HG03354 (cell line): ENCODE measurements at regions not wholly inside any gene's neighbourhood (a gene's known extent, or its start where the extent isn't known, plus 50 kb on each side); places are given as distances from the start of the nearest gene placed in this dataset.
"Not testable (repeated sequence)": the region's sequence is repeated elsewhere in the genome, so short reads cannot be mapped to it uniquely, and the experiment has no call there.

Experiments used
- ATAC-seq: cut with Tn5 transposase; IDR thresholded peaks from one replicate; pipeline ENCODE4 v1.9.1; 2021; ENCODE audit warnings: mild to moderate bottlenecking; ENCODE audit not compliant: unreplicated experiment, poor library complexity, severe bottlenecking

GRCh38 chr7:49530481-49530880 is 243.0 kb upstream of the VWC2 start:
- ATAC-seq: no peak

DNA sequence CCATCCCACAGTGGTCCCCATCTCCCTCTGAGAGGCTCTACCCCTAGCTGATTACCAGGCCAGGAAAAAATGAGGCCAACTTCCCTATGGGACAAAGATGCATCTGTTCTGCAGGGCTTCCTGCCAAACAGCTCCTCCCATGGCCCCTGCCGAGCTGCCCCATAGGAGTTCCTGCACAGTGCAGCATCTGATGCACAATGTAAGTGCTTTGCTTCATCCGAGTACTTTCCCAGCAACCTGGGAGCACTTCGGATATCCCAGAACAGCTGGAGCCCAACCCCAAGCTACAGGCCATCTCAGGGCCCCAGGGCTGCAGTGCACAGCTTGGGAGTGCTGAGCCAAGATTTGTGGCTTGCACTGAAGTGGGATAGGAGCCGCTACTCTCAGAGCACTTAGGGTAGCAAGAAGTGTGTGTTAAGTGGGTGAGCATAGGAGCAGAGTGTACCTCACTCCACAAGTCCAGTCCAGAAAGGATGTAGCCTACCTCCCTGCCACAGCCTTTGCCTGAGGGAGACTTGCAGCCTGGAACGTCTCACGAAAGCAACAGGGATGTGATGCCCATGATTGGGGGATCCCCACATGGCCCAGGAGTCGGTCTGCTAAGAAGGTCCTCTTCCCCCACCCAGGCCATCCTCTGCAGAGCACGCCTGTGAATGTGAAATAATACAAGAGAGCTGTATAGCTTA is 209.6 kb upstream of the VWC2 start:
- ATAC-seq: peak; percentile 31

- peak; percentile 90 for ATAC-seq
These were observed 209.1 kb upstream of the VWC2 start for GRCh38 chr7:49564379-49564714.

DNA sequence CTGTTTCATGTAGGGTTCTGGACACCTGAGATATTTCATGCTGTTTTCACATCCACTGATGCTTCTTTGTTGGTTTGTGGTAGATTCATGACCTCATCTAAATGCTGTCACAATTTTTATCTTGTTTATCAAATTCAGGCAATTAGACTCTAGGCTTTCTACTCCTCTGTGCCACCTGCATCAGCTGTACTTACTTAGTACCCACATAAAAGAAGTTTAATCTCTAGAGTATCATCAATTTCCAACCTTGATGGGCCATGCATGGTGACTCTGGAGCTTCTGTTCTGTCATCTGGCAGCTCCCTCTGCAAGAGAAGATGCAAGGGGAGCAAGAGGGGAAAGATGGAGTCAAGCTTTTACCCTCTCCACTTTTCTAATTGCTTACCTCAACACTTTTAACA is 195.9 kb upstream of the VWC2 start:
- ATAC-seq: no peak

- no peak for ATAC-seq
These were observed 194.0 kb upstream of the VWC2 start for GRCh38 chr7:49579408-49579807.

DNA sequence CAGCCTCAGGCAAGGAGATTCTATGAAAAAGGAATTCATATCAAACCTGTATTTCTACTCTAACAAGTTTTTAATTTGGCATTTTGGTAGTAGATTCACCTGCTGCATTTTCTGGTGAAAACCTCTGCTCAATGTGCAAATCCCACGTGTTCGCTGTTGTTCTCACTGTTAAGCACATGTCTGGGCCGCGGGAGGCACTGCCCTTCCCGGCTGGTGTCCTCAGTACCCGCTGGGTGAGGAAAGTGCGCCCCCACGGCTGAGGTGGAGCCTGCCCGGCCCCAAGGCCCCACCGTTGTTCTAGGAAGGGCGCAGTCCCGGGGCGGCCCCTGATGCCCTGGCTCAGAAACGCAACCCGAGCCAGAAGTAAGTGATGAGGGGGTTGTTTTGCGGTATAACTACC is 193.4 kb upstream of the VWC2 start:
- ATAC-seq: no peak

GRCh38 chr7:49580761-49581160 is 192.7 kb upstream of the VWC2 start:
- no peak for ATAC-seq

DNA sequence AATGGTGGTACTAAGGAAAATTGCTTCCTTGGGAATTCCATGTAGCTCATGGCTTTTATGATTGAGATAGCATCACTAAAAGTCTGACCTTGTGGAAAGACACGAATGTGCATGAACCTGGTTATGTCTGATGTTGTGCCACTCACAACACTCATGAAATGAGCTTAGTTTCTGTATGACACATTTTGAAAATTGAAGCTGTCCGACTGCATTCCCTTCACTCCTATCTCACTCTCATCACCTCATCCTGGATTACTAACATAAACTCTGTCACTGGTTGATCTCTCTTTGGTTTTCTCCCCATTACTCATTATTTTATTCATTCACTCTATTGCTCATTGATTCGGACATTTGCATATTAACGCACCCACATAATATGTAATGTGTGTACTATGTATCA is 190.0 kb upstream of the VWC2 start:
- ATAC-seq: no peak

DNA sequence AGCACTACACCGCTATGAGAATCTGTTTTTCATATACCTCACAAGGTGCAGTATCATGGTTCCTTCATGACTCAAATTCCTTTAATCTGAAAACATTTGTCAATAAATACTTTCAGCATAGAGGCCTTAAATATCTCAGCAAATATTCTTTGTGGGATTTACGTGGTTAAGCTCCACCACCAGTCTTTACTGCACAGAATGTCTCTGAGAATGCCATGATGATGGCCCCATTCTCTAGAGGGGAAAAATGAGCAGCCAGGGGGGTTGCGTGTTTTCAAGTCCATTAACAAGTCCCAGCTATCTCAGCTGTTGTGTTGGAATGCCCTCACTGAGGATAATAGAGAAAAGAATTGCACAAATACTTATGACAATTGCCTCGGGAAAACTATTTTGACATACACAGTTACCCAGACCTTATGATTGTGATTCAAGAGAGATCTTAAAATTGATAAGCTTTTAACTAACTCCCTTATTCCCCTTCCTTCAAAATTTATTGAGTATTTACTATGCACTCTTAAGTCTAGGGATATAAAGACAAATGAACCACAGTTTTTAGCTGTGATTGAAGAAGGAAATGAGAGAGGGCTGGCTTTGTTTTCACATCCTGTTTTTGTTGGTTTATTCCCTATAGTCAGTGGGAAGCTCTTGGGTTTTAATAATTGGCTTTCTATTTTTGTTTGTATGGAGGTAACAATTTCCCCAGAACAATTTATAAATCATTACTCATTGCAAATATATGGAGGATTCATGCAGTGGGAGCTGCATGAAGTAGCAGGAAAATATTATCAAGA is 176.5 kb upstream of the VWC2 start:
- no peak for ATAC-seq

GRCh38 chr7:49597805-49598204 is 175.6 kb upstream of the VWC2 start:
- ATAC-seq: no peak

DNA sequence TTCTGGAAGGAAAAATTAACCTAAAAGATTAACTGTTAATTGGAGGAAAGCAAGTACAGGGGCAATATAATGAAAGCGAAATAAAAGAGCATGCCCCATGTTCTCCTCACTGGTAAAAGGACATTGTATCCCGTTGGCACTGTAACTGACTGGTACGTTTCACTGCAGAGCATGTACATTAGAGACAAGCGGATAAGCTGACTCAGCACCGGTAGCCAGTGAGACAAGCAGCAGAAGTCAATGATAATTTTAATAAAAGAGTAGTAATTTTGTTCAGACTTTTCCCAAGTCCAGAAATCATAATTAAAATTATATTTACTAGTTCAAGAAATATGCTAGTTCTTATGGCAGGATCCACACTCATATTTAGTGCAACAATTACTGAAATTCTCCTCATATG is 161.5 kb upstream of the VWC2 start:
- ATAC-seq: no peak

GRCh38 chr7:49613759-49614158 is 159.7 kb upstream of the VWC2 start:
- no peak for ATAC-seq

GRCh38 chr7:49614974-49615373 is 158.5 kb upstream of the VWC2 start:
- ATAC-seq: not testable (repeated sequence)

DNA sequence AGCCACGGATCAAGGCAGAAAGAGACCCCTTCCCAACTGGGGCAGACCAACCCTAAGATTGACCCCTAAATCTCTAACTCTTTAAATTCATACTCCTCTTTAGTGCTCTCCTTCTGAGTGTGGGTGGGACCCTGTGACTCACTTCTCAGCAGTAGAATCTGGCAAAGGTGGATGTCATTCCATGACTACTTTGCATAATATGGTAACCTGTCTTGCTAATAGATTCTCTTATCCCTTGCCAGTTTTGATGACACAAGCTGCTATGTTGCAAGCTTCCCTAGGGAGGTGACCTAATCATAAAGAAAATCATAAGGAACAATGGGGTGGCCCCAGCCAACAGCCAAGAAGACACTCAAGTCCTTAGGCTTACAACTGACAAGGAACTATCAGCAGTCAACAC is 155.4 kb upstream of the VWC2 start:
- ATAC-seq: no peak

- no peak for ATAC-seq
These were observed 149.5 kb upstream of the VWC2 start for GRCh38 chr7:49623943-49624342.

DNA sequence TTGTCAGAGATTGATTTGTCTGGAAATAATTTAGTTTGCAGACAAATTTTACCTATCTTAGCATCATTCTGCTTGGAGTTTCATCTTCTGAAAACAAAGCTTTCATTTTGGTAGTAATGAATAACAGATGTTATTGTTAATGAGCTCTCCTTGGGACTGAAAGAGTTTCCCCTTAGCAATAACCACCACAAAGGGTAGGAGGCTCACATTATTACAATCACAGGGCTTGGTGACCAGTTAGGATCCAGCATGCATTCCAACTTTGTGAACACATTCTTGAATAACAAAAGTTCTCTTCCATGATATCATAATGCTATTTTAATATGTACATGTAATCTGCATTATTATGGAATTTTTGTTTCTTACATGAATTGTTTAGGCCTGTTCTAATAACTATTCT is 148.8 kb upstream of the VWC2 start:
- ATAC-seq: no peak

DNA sequence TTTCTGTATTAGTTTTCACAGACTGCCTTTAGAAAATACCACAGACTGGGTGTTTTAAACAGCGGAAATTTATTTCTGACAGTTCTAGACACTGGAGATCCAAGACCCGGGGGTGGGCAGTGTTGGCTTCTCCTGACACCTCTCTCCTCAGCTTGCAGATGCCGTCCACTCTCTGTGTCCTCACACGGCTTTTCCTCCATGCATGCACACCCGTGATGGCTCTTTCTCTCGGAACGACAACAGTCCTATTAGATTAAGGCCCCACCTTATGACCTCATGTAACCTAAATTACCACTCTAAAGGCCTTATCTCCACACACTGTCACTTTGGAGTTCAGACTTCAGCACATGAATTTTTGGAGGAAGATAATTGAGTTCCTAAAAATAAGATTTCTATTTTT is 142.9 kb upstream of the VWC2 start:
- no peak for ATAC-seq

DNA sequence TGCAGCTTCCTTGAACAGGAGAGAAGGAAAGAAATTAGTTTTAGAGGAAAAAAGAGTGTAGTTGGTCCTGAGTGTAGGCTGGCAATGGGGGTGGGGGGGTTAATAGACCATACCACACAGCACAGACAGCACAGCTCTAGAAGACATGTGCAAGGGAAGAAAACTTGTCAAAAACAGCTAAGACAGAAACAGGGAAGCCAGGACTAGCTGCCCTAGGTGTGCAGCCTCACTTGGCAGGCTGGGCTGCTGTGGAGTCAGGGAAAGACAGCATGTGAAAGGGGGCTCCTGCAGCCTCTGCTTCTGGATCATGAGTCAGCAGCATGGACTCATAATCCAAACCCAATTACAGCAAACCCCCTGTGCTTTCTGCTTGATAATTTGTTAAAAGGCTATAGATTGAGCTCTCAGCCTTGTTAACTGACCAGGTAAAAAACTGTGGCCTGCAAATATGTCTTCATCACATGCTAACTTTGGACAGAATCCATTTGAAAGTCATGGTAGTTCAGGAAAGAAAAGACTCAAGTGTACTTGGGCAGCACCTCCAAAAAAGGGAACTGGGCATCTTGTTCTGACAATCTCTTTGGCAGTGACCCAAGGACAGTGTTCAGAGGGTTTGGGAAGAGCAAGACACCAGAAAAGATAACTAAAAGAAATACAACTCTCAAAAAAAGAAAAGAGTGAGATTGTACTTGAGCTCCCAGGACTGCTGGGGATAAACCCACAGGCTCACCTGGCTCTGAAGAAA is 142.2 kb upstream of the VWC2 start:
- no peak for ATAC-seq

DNA sequence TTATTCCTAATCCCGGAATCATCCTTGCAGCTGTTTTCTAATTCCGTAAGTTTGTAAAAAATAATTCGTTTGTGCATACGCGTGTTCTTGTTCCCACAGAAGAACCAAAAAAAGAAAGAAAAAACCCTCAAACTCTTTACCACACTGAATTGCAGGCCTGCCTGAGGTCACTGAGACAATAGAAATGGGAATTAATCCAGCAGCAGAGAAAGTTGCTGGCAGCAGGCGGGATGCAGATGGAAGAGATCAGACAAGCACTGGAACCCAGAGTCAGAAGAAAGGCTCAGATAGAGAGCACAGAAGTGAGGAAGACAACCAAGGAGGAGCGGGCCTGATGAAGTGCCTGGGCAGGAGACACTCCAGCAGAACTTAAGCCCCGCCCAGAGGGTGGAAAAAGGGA is 141.5 kb upstream of the VWC2 start:
- ATAC-seq: no peak

DNA sequence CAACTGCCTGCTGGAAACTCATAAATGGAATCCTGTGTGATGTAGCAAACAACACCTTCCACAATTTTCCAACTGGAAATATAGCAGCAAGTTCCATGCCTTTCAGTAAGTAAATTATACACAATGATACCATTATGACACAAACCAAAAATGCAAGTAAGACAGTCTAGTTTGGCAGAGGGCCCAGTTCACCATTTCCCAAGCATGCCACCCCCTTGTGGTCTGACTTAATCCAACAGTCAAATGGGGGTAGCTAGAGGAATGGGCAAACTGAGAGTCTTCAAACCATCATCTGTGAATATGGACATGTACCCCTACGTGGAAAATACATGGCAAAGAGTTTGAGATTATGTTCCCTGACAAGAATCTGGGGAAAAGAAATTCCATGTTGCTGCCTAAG is 137.6 kb upstream of the VWC2 start:
- no peak for ATAC-seq

DNA sequence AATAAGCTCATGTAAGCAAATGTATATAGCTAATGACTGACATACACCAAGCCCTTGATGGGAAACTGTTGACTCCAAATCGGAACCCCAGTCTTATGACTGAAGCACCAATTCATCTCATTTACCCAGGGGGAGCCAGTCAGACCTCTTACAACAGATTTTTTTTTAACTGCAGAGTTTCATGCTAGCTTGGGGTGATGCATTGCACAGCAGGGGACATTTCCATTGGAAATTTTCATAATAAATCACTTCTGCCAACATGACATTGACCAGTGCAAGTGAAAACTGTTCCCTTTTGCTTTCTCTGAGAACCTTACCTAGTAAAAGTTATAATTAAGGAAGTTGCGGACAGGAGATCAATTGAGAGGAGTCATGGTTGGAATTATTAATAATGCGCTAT is 137.0 kb upstream of the VWC2 start:
- no peak for ATAC-seq
